GM12872 (cell line): ENCODE measurements at regions not wholly inside any gene's neighbourhood (a gene's known extent, or its start where the extent isn't known, plus 50 kb on each side); places are given as distances from the start of the nearest gene placed in this dataset.

Source experiments
- TF ChIP-seq, protein P1 (sequence below): IDR thresholded peaks from 3 replicates; pipeline ENCODE4 v1.5.1; 2011; ENCODE audit warnings: low read depth, mild to moderate bottlenecking, low read length, moderate library complexity; ENCODE audit not compliant: insufficient read depth

DNA sequence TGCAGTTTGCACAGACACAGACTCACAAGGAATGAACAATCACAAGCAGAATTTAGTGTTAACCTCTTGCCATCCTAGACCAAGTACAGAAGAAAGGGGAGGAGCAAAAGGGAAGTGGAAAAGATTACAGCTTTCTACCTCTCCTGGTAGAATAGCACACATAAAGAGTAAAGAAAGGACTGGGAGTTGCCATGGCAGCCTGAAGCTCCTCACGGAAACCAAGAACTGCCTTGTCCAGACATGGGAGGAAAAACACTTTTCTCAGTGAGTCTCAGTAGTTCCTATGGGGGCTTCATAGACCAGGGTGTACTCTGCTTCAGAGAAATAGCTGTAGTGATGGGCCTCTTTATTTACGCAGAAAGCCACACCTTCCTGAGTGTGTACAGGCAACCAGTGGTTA, 114.7 kb upstream of the GAP43 start:
- TF ChIP-seq, protein P1, sequence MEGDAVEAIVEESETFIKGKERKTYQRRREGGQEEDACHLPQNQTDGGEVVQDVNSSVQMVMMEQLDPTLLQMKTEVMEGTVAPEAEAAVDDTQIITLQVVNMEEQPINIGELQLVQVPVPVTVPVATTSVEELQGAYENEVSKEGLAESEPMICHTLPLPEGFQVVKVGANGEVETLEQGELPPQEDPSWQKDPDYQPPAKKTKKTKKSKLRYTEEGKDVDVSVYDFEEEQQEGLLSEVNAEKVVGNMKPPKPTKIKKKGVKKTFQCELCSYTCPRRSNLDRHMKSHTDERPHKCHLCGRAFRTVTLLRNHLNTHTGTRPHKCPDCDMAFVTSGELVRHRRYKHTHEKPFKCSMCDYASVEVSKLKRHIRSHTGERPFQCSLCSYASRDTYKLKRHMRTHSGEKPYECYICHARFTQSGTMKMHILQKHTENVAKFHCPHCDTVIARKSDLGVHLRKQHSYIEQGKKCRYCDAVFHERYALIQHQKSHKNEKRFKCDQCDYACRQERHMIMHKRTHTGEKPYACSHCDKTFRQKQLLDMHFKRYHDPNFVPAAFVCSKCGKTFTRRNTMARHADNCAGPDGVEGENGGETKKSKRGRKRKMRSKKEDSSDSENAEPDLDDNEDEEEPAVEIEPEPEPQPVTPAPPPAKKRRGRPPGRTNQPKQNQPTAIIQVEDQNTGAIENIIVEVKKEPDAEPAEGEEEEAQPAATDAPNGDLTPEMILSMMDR: no peak

DNA sequence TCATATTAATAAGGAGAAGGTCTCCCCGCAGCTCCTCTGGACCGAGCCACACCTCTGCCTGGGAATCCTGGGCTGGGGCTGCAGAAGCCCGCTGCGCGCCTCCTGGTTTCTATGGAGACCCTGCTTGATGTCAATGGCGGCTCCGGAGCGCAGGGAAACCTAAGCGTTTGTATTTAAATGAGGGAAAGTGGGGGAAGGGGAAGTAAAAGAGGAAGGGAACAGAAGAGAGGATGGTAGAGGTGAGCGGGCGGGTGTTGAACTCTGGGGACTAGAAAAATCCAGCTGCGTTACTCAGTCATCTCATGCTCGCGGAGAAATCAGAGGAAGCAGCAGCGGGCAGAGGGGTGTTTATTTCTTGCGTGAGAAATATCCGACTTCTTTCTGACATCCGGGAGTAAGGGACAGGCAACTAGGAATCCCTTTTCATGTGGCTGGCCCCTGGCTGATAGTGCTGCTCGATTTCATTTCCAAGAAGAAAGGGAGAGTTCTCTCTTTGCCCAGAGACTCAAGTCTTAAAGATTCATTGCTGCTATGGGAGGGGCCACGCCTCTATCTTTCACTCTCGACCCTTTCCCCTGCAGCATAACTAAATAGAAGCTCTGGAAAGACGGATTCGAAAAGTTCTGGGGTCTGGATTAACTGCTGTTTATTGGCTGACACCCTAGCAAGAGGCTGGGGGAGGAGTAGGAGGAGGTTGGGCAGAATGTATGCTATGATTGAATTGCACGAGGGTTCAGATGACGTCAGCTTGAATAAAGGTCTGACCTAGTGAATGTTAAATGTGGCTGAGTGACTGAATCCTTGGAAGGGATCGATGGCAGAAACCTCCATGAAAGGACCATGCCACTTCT, 110.5 kb upstream of the GAP43 start:
- TF ChIP-seq, protein P1: no peak

GRCh38 chr3:115513416-115513800, 109.9 kb upstream of the GAP43 start:
- TF ChIP-seq, protein P1: no peak

DNA sequence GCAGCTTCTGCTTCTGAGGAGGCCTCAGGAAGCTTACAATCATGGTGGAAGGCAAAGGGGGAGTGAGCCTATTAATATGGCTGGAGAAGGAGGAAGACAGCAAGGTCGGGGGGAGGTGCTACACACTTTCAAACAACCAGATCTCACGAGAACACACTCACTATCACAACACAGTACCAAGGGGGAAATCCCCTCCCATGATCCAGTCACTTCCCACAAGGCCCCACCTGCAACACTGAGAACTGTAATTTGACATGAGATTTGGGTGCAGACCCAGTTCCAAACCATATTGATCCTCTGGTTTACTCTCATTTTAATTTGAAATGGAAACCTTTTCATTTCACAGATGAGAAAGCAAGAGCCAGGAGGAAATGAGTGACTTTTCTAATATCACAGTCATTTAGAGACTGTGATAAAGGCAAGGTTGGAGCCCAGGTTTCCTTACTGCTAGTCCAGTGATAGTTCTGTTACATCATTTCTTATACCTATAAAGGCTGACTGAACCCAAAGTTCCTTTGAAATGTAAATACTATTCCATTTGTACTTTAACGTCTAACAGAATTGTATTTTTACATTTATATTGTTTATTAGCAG, 105.8 kb upstream of the GAP43 start:
- TF ChIP-seq, protein P1: no peak

GRCh38 chr3:115518100-115518852, 105.0 kb upstream of the GAP43 start:
- TF ChIP-seq, protein P1: no peak

GRCh38 chr3:115520241-115520640, 103.1 kb upstream of the GAP43 start:
- TF ChIP-seq, protein P1: no peak

DNA sequence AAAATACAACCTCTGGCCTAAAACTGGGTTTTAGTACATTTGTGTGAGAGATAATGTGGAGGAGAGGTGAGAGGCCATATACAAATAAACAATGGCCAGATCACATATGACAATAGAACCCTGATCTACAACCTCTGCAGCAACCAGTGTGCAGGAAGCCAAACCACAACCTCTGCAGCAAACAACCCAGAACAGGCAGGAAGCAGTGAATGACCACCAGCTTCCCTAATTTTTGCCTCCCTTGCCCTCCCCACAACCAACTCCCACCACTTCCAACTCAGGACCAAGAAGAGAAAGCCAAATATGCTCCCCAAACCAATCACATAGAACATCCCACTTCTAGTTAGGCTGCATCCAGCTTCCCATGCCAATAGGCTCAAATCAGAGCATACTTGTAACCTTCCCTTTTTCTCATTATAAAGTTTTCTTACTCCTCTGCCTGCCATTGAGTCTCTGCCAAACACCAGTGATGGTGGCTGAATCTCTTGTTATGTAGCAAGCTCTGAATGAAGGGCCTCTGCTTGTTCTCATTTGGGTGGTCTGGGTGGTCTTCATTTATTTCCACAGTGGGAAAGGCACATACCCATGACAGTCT, 102.6 kb upstream of the GAP43 start:
- TF ChIP-seq, protein P1: no peak
